D721Med (cell line): ENCODE measurements at regions not wholly inside any gene's neighbourhood (a gene's known extent, or its start where the extent isn't known, plus 50 kb on each side); places are given as distances from the start of the nearest gene placed in this dataset.

ENCODE experiments used
- DNase-seq: peaks from one replicate; pipeline ENCODE4 v3.0.0; 2011; ENCODE audit warnings: low spot score; ENCODE audit not compliant: insufficient read length
- FAIRE-seq: peaks from 2 replicates; lab custom pipeline; 2011; peaks lifted over from hg19 to GRCh38; lab: Jason Lieb, UNC
- CTCF ChIP-seq: IDR thresholded peaks from 2 replicates; pipeline ENCODE4 v1.5.1; 2012; ENCODE audit warnings: mild to moderate bottlenecking, control low read depth; ENCODE audit not compliant: insufficient read depth; ENCODE audit errors: missing control alignments

- no peak for TF ChIP-seq CTCF
- no peak for DNase-seq
- FAIRE-seq, result no peak
Observed at GRCh38 chr4:45663003-45663402, 460.9 kb downstream of the GABRG1 start.

GRCh38 chr4:45661893-45662292, 462.0 kb downstream of the GABRG1 start:
- DNase-seq, result no peak
- no peak for TF ChIP-seq CTCF
- no peak for FAIRE-seq

GRCh38 chr4:45650545-45650944, 473.3 kb downstream of the GABRG1 start:
- DNase-seq, result no peak
- no peak for FAIRE-seq
- TF ChIP-seq CTCF, result no peak

- no peak for DNase-seq
- no peak for TF ChIP-seq CTCF
- no peak for FAIRE-seq
Observed at GRCh38 chr4:45648846-45649245, 475.0 kb downstream of the GABRG1 start.

GRCh38 chr4:45647823-45648222, 476.0 kb downstream of the GABRG1 start:
- FAIRE-seq (no peak), DNase-seq (no peak)
- TF ChIP-seq CTCF, result no peak

GRCh38 chr4:45646885-45647590, 476.8 kb downstream of the GABRG1 start:
- DNase-seq, result no peak
- no peak for FAIRE-seq
- no peak for TF ChIP-seq CTCF

- no peak for TF ChIP-seq CTCF
- no peak for DNase-seq
- no peak for FAIRE-seq
Observed at GRCh38 chr4:45640281-45640680, 483.6 kb downstream of the GABRG1 start.
